Ureter (tissue), 1 donor: ENCODE measurements at regions not wholly inside any gene's neighbourhood (a gene's known extent, or its start where the extent isn't known, plus 50 kb on each side); places are given as distances from the start of the nearest gene placed in this dataset.
"Not testable (repeated sequence)": the region's sequence is repeated elsewhere in the genome, so short reads cannot be mapped to it uniquely, and the experiment has no call there.

ENCODE experiments used
- DNase-seq: peaks from one replicate; pipeline ENCODE4 v3.0.0-alpha.2; 2020; ENCODE audit warnings: low spot score
- donor health status: DM: yes; HTN: yes; CAD: no.

- no peak for DNase-seq
These were observed 1106.5 kb upstream of the TMPRSS15 start for GRCh38 chr21:19510057-19510456.

GRCh38 chr21:19510653-19511052 lies 1107.1 kb upstream of the TMPRSS15 start:
- DNase-seq = no peak

- no peak for DNase-seq
These were observed 1118.8 kb upstream of the TMPRSS15 start for GRCh38 chr21:19522381-19522780.

- no peak for DNase-seq
These were observed 1119.5 kb upstream of the TMPRSS15 start for GRCh38 chr21:19523061-19523460.

DNA sequence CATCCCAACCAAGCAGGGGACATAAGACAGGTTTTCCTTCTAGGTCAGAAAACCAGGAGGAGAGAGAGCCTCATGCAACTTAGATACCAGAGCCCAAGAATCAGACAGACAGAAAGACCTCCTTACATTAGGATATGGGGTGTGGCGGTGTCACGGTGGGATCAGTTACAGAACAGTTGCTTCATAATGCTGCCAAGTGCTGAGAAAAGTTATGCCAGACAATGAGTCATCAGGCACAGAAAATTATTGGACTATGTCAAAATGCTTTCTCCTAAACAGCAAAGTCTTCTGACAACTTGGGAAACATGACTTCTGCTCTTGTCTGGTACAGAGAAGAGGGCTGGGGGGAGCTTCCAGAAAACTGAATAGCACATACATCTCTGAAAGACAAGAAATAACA lies 1120.2 kb upstream of the TMPRSS15 start:
- DNase-seq = no peak

- no peak for DNase-seq
These were observed 1125.4 kb upstream of the TMPRSS15 start for GRCh38 chr21:19529031-19529430.

DNA sequence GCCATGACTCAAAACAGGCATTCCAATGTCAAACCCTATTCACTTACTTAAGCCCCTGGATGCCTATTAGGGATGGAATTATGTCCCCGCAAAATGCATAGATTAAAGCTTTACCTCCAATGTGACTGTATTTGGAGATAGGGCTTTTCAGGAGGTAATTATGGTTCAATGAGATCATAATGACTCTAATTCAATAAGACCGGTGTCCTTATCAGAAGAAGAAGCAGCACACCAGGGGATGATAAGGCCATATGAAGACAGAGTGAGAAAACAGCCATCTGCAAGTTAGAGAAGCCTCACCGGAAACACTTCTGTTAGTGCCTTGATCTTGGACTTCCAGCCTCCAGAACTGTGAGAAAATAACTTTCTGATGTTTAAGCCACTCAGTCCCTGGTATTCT lies 1131.8 kb upstream of the TMPRSS15 start:
- DNase-seq = no peak

GRCh38 chr21:19537116-19537515 lies 1133.5 kb upstream of the TMPRSS15 start:
- no peak for DNase-seq

DNA sequence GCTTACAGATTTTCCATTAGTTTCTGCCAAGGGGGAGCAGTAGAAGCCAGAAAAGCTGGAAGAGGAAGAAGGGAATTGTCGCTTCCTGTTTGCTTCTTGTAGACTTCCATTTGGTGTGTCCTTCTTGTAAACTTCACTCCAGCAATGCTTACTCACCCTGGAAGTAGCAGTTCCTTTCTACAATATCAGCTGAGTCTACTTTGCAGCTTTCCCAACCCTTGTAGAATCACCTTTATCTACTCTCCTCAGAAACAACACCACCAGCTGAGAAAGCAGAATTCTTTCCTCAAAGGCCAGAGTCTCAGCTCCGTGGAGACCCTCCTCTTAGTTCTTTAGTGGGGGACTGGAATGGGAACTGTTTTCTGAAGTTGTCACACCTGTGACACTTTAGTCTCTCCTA lies 1136.7 kb upstream of the TMPRSS15 start:
- DNase-seq = no peak

DNA sequence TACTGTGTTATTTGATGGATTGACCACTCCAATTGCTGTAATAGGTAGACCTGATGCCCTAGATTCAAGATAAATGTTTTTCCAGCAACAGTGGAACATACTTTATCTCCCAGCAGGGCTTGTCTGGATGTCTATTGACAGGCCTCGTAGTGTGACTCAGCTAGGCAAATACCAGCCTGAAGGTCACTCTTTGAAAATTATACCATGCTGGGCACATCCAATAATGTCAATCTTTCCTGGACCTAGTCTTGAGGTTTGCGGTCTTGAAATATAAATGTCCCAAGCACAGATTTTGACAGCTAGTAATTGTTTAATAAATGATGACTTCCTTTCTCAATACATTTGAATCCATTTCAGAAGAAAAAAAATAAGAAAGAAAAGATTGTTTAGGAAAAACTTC lies 1138.0 kb upstream of the TMPRSS15 start:
- DNase-seq = no peak

DNA sequence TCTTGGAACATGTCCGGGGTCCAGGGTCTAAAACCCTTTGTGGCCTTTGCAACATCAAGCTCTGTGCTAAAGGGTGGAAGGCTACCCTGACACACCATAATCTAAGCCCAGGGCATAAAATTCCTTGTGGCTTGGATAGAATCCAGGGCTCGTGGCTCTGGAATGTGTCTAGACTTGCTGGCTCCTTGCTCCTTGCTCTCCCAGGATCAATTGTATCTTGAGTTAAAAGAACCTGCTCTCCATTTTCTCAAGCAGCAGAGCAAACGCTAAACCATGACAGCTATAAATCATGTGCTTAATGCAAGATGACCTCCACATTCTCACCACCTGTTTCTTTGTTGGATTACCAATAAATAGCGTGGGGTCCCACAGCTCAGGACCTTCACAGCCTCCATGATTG lies 1140.9 kb upstream of the TMPRSS15 start:
- not testable (repeated sequence) for DNase-seq

- no peak for DNase-seq
These were observed 1144.6 kb upstream of the TMPRSS15 start for GRCh38 chr21:19547951-19548840.

GRCh38 chr21:19553919-19554615 lies 1150.5 kb upstream of the TMPRSS15 start:
- DNase-seq = no peak

DNA sequence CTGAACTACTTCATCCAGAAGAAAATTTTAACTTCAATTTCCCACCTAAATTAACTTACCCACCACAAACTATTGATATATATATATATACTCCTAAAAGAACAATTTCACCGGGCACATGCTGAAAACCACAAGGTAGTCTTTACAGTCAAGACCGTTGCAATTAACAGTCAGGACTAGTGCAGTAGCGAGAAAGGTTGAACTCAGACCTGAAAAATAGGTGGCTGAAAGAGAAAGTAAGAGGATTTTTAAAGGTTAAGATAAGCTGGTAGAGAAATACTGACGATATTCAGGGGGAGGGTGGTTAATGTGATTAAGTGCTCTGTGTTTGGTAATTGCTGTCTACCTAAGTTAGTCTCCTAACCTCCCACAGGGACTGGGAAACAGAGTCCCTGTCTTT lies 1153.5 kb upstream of the TMPRSS15 start:
- no peak for DNase-seq

GRCh38 chr21:19557488-19557887 lies 1153.9 kb upstream of the TMPRSS15 start:
- no peak for DNase-seq

DNA sequence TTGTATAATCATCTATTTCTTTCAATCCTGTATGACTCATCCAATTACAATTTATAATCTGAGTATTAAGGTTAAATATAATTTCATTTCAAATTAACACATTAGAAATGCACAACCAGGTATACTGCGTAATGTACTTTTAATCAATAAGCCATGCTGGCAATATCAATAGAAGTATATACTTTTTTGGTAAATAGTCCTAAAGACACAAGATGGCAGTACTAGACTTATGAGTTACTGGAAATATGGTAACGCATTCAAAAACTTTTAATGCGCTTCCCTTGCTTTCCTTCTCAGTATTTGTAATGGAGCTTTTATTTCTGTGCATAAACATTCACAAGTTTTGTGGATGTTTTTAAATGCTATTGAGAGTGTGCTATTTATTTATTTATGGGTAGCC lies 1162.0 kb upstream of the TMPRSS15 start:
- no peak for DNase-seq

GRCh38 chr21:19566975-19567374 lies 1163.4 kb upstream of the TMPRSS15 start:
- DNase-seq = no peak

DNA sequence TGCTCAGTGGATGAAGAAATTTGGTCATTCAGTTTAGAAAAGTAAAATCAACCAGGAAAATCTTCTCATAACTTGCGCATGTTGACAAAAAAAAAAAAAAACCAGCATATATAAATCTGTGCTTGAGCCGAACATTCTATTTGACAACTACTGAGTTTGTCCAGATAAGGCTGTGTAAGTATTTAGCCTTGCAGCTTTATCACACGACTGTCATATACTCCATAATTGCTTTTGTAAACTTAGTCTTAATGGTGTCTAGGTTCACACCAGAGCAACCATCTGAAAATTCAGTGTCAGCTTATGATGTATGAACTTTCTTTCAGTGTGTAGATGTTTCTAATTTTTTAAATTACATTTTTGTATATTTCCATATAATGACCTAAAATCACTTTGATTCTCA lies 1173.8 kb upstream of the TMPRSS15 start:
- DNase-seq = no peak

GRCh38 chr21:19590044-19590443 lies 1186.5 kb upstream of the TMPRSS15 start:
- DNase-seq = no peak

DNA sequence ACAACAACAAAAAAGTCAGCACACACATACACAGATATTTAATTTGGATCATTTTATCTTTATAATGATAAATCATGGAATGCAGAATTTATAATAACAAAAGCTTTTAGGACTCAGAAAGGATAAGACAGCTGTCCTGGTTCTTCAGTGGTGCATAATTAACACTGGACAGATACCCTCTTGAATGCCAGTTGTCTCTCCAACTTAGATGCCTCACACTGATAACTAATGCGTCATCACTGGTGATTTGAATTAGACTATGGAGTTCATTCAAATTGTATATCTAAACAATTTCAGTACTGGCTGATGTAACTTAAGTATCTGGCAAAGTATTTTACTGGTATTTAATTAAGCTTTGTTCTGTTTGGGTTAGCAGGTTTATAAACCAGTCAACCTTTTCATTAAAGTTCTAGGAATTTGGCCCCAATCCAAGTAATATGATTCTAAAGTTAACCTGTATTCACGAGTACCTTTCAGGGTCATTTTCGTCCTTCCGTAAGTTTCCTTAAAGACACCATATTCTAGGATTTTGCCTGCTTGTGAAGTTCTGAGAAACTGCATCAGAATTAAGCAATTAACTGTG lies 1199.5 kb upstream of the TMPRSS15 start:
- no peak for DNase-seq

DNA sequence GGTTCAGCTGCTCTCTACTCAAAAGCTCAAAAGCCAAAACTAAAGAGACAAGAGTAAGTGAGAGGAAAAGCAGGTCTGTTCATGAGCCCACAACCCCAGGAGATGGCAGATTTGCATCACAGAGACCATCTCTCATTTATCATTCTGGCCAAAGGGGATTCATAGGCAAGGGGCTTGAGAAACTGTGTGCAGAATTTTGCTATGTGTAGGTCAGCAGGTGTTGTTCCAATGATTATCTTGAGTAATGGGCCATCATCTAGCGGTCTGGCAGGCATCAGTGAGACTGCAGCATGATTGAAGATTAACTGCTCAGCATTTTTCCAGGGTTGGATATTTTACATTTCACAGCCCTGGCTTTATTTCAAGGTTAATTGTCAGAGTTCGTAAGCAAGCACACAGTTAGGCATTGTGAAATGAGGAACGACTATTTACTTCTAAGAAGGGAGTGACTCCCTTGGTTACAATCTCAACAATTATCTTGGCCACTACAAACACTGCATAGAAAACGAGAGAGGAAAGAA lies 1204.6 kb upstream of the TMPRSS15 start:
- DNase-seq = no peak

DNA sequence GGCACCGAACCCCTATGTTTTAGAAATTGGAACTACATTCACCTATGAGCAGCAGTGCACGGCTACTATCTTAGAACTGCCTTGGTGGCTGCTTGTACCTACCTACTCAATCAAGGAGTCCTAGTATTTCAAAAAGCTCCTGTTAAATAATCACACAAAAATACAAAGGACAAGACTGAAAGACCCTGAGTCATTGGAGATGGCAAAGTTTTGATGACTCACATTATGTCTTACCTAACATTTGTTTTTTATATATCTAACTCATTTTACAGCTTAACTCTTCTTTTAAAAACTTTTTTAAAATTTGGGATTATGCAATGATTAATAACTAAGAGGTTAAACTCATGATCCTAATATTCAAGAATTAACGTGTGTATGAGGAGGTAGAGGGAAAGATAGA lies 1206.0 kb upstream of the TMPRSS15 start:
- DNase-seq = no peak
